Tibial artery (tissue), 4 donors: ENCODE measurements at regions not wholly inside any gene's neighbourhood (a gene's known extent, or its start where the extent isn't known, plus 50 kb on each side); places are given as distances from the start of the nearest gene placed in this dataset.
"Not testable (repeated sequence)": the region's sequence is repeated elsewhere in the genome, so short reads cannot be mapped to it uniquely, and the experiment has no call there.

Source experiments
- DNase-seq, 2 donors: peaks; one replicate each; pipeline ENCODE4 v3.0.0-alpha.2; 2019
- H3K27ac ChIP-seq, 2 donors: fragments of 200-600 bp; sonication (generic) in 1 of 2; 1 replicate in 1 of 2; 2 replicates in 1 of 2; pipeline ENCODE4 v1.5.1; 2018 to 2019; ENCODE audit warnings: mild to moderate bottlenecking in 1 of 2
- H3K27me3 ChIP-seq, 2 donors: fragments of 200-600 bp; sonication (generic) in 1 of 2; one replicate each; pipeline versions ENCODE4 v1.5.1 to v1.6.0; 2016 to 2019
- H3K36me3 ChIP-seq, 3 donors: fragments of 200-600 bp; sonication (generic) in 2 of 3; one replicate each; pipeline ENCODE4 v1.5.1; 2016 to 2019; ENCODE audit warnings: mild to moderate bottlenecking in 2 of 3
- H3K4me1 ChIP-seq, 4 donors: fragments of 200-600 bp; sonication (generic) in 2 of 4; 1 replicate in 3 of 4; 2 replicates in 1 of 4; pipeline ENCODE4 v1.5.1; 2016 to 2019
- H3K4me3 ChIP-seq, 2 donors: fragments of 200-600 bp; sonication (generic) in 1 of 2; 1 replicate in 1 of 2; 2 replicates in 1 of 2; pipeline ENCODE4 v1.5.1; 2018 to 2019; ENCODE audit warnings: mild to moderate bottlenecking in 2 of 2
- H3K9me3 ChIP-seq, 3 donors: fragments of 200-600 bp; sonication (generic) in 1 of 3; one replicate each; pipeline ENCODE4 v1.5.1; 2016 to 2019
- intact Hi-C: fragments of 100-400 bp; cut with DNase I; formaldehyde crosslinking; loops from one replicate; pipeline ENCODE4 v1.15.0; 2023; ENCODE audit warnings: low total_unique reads
- TF ChIP-seq, protein P1 (sequence below), 2 experiments: fragments of 200-600 bp in 1 of 2; fragments of 450-650 bp in 1 of 2; IDR thresholded peaks; one replicate each; pipeline ENCODE4 v1.5.1; 2017 to 2019; ENCODE audit warnings: antibody characterized with exemption in 2 of 2, mild to moderate bottlenecking in 1 of 2, moderate library complexity in 1 of 2

DNA sequence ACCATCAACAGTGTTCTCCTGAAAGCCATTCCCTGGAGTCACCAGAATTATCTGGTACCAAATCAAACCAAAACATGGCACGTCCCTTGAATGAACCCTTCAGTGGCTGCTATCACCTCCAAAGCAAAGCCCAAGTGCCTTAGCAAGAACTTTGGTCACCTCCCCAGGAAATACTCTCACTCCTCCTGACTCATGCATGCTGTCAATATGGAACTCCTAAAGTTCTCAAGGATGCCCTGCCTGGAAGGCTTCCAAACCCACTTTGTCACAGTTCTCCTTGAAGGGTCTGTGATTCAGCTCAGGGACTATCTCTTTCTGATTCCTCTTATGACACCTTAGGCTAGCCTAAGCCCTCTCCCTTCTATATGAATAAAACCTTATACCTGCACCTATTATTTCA lies 146.1 kb upstream of the RUNX1 start:
- H3K4me1 ChIP-seq, result peaks cover 0 to 7% (median 0%) of the 10 kb centered on the region in 4 donors
- DNase-seq, result no peak
- H3K27ac ChIP-seq, result no peak overlapping the region
- no peaks in the 10 kb centered on the region for H3K9me3 ChIP-seq
- no peaks in the 10 kb centered on the region for H3K27me3 ChIP-seq
- H3K4me3 ChIP-seq, result no peak overlapping the region
- no peaks in the 10 kb centered on the region for H3K36me3 ChIP-seq
- intact Hi-C loops, result no loop called here
- TF ChIP-seq, protein P1, sequence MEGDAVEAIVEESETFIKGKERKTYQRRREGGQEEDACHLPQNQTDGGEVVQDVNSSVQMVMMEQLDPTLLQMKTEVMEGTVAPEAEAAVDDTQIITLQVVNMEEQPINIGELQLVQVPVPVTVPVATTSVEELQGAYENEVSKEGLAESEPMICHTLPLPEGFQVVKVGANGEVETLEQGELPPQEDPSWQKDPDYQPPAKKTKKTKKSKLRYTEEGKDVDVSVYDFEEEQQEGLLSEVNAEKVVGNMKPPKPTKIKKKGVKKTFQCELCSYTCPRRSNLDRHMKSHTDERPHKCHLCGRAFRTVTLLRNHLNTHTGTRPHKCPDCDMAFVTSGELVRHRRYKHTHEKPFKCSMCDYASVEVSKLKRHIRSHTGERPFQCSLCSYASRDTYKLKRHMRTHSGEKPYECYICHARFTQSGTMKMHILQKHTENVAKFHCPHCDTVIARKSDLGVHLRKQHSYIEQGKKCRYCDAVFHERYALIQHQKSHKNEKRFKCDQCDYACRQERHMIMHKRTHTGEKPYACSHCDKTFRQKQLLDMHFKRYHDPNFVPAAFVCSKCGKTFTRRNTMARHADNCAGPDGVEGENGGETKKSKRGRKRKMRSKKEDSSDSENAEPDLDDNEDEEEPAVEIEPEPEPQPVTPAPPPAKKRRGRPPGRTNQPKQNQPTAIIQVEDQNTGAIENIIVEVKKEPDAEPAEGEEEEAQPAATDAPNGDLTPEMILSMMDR (IDR thresholded peaks at IDR 0.05), result no peak

DNA sequence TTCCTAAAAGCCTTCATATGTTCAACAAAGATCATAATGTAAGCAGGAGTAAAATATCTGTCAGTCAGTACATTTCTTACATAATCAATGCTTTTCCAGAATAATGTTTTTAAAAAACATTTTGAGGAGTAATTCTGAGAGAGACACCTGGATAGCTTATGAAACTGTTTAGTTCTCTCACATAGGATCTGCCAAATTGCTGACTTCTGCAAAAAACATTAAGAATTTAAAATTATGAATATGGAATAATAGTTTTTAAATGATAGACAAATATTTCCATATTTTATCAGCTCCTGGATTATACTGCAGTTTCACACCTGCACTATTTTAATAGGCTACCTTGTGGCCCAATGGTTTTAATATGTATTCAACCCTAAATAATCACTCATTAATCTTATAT lies 142.7 kb upstream of the RUNX1 start:
- Histone ChIP-seq H3K27ac (no peak overlapping the region), H3K9me3 (no peaks in the 10 kb centered on the region), H3K27me3 (no peaks in the 10 kb centered on the region), H3K4me3 (no peak overlapping the region), H3K36me3 (no peaks in the 10 kb centered on the region), H3K4me1 (no peaks in the 10 kb centered on the region)
- DNase-seq, result no peak
- TF ChIP-seq, protein P1 (IDR thresholded peaks at IDR 0.05), result no peak
- intact Hi-C loops, result no loop called here

GRCh38 chr21:35191128-35191527 lies 142.0 kb upstream of the RUNX1 start:
- intact Hi-C loops, result no loop called here
- H3K4me1 ChIP-seq, result no peaks in the 10 kb centered on the region
- H3K9me3 ChIP-seq, result no peaks in the 10 kb centered on the region
- no peaks in the 10 kb centered on the region for H3K27me3 ChIP-seq
- H3K27ac ChIP-seq, result no peak overlapping the region
- no peak for DNase-seq
- TF ChIP-seq, protein P1 (IDR thresholded peaks at IDR 0.05), result no peak
- H3K36me3 ChIP-seq, result no peaks in the 10 kb centered on the region
- no peak overlapping the region for H3K4me3 ChIP-seq

- no peaks in the 10 kb centered on the region for H3K27me3 ChIP-seq
- H3K9me3 ChIP-seq, result no peaks in the 10 kb centered on the region
- no peak for DNase-seq
- TF ChIP-seq, protein P1 (IDR thresholded peaks at IDR 0.05), result no peak
- H3K4me3 ChIP-seq, result no peak overlapping the region
- no peak overlapping the region for H3K27ac ChIP-seq
- H3K36me3 ChIP-seq, result no peaks in the 10 kb centered on the region
- intact Hi-C loops, result no loop called here
- no peaks in the 10 kb centered on the region for H3K4me1 ChIP-seq
Observed at GRCh38 chr21:35190201-35190701, 141.1 kb upstream of the RUNX1 start.

GRCh38 chr21:35189077-35189863 lies 140.2 kb upstream of the RUNX1 start:
- H3K9me3 ChIP-seq, result no peaks in the 10 kb centered on the region
- no peak overlapping the region for H3K4me3 ChIP-seq
- H3K27ac ChIP-seq, result no peak overlapping the region
- no peaks in the 10 kb centered on the region for H3K27me3 ChIP-seq
- intact Hi-C loops, result no loop called here
- TF ChIP-seq, protein P1 (IDR thresholded peaks at IDR 0.05), result no peak
- DNase-seq, result no peak
- no peaks in the 10 kb centered on the region for H3K4me1 ChIP-seq
- no peaks in the 10 kb centered on the region for H3K36me3 ChIP-seq

DNA sequence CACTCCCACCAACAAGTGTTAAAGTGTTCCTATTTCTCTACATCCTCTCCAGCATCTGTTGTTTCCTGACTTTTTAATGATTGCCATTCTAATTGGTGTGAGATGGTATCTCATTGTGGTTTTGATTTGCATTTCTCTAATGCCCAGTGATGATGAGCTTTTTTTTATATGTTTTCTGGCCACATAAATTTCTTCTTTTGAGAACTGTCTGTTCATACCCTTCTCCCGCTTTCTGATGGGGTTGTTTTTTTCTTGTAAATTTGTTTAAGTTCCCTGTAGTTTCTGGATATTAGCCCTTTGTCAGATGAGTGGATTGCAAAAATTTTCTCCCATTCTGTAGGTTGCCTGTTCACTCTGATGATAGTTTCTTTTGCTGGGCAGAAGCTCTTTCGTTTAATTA lies 134.3 kb upstream of the RUNX1 start:
- DNase-seq, H3K4me1 ChIP-seq, H3K36me3 ChIP-seq, H3K4me3 ChIP-seq, intact Hi-C loops, H3K27ac ChIP-seq, H3K9me3 ChIP-seq, H3K27me3 ChIP-seq: not testable (repeated sequence)
